GM18507 (cell line): ENCODE measurements at regions not wholly inside any gene's neighbourhood (a gene's known extent, or its start where the extent isn't known, plus 50 kb on each side); places are given as distances from the start of the nearest gene placed in this dataset.

Source experiments
- DNase-seq: peaks from one replicate; pipeline ENCODE4 v3.0.0; 2011; ENCODE audit warnings: low read depth; ENCODE audit not compliant: insufficient read length; ENCODE audit errors: extremely low spot score
- FAIRE-seq: peaks from 2 replicates; lab custom pipeline; 2011; peaks lifted over from hg19 to GRCh38; lab: Jason Lieb, UNC

- DNase-seq (no peak), FAIRE-seq (no peak)
These were observed 746.4 kb upstream of the NR2F2 start for GRCh38 chr15:95584088-95584487.

- DNase-seq (no peak), FAIRE-seq (no peak)
These were observed 742.4 kb upstream of the NR2F2 start for GRCh38 chr15:95588056-95588455.

- no peak for DNase-seq
- FAIRE-seq, result no peak
These were observed 739.9 kb upstream of the NR2F2 start for GRCh38 chr15:95590533-95591044.

- DNase-seq (no peak), FAIRE-seq (no peak)
These were observed 739.2 kb upstream of the NR2F2 start for GRCh38 chr15:95591270-95591669.

- no peak for FAIRE-seq
- DNase-seq, result no peak
These were observed 738.6 kb upstream of the NR2F2 start for GRCh38 chr15:95591886-95592285.

- FAIRE-seq (no peak), DNase-seq (no peak)
These were observed 736.0 kb upstream of the NR2F2 start for GRCh38 chr15:95594496-95594895.

GRCh38 chr15:95595759-95596158 lies 734.7 kb upstream of the NR2F2 start:
- no peak for FAIRE-seq
- DNase-seq, result no peak

GRCh38 chr15:95596496-95596895 lies 734.0 kb upstream of the NR2F2 start:
- no peak for FAIRE-seq
- no peak for DNase-seq

GRCh38 chr15:95598251-95598855 lies 732.1 kb upstream of the NR2F2 start:
- DNase-seq, result no peak
- FAIRE-seq, result no peak

- DNase-seq (no peak), FAIRE-seq (no peak)
These were observed 730.1 kb upstream of the NR2F2 start for GRCh38 chr15:95600367-95600766.

- FAIRE-seq (no peak), DNase-seq (no peak)
These were observed 729.6 kb upstream of the NR2F2 start for GRCh38 chr15:95600884-95601283.

- no peak for DNase-seq
These were observed 729.0 kb upstream of the NR2F2 start for GRCh38 chr15:95601525-95601924.

GRCh38 chr15:95603802-95604201 lies 726.7 kb upstream of the NR2F2 start:
- DNase-seq, result no peak
- no peak for FAIRE-seq

More at GRCh38 chr15:95601525-95601924, 729.0 kb upstream of the NR2F2 start:
- no peak for FAIRE-seq

GRCh38 chr15:95604634-95605036 lies 725.9 kb upstream of the NR2F2 start:
- DNase-seq, result no peak
- no peak for FAIRE-seq

GRCh38 chr15:95605098-95605497 lies 725.4 kb upstream of the NR2F2 start:
- FAIRE-seq, result no peak
- DNase-seq, result no peak

GRCh38 chr15:95606551-95606950 lies 723.9 kb upstream of the NR2F2 start:
- DNase-seq (no peak), FAIRE-seq (no peak)

- DNase-seq, result no peak
- FAIRE-seq, result no peak
These were observed 722.1 kb upstream of the NR2F2 start for GRCh38 chr15:95608371-95608770.

- no peak for DNase-seq
- FAIRE-seq, result no peak
These were observed 721.4 kb upstream of the NR2F2 start for GRCh38 chr15:95609096-95609495.

- FAIRE-seq (no peak), DNase-seq (no peak)
These were observed 719.6 kb upstream of the NR2F2 start for GRCh38 chr15:95610945-95611344.

GRCh38 chr15:95615436-95615835 lies 715.1 kb upstream of the NR2F2 start:
- FAIRE-seq (no peak), DNase-seq (no peak)

GRCh38 chr15:95616306-95616705 lies 714.2 kb upstream of the NR2F2 start:
- FAIRE-seq (no peak), DNase-seq (no peak)
